OCI-LY7 (cell line): ENCODE measurements at regions not wholly inside any gene's neighbourhood (a gene's known extent, or its start where the extent isn't known, plus 50 kb on each side); places are given as distances from the start of the nearest gene placed in this dataset.

ENCODE experiments used
- BruUV-seq: library from RNA; stranded (reverse); fragments of 400-500 nt; replicated peaks from 2 replicates; lab custom pipeline; 2021; lab: Mats Ljungman, UMichigan
- CTCF ChIA-PET: fragments of 300-600 bp; sonication (Branson Sonifier 250); formaldehyde crosslinking; loops from one replicate; lab custom pipeline; 2022; ENCODE audit warnings: antibody characterized with exemption; ENCODE audit not compliant: unreplicated experiment; lab: Charles Lee
- POLR2A ChIA-PET: fragments of 300-600 bp; sonication (Branson Sonifier 250); formaldehyde crosslinking; loops from one replicate; lab custom pipeline; 2022; ENCODE audit warnings: antibody characterized with exemption; lab: Charles Lee
- DNase-seq: peaks from one replicate; pipeline ENCODE4 v3.0.0-alpha.2; 2015; ENCODE audit warnings: low spot score
- H2AFZ ChIP-seq: fragments of 200-600 bp; sonication (generic), shearing (Covaris generic); 2 replicates; pipeline ENCODE4 v1.6.1; 2014; ENCODE audit warnings: mild to moderate bottlenecking, antibody characterized with exemption, low read length, moderate library complexity
- H3K27ac ChIP-seq: fragments of 200-600 bp; sonication (generic); 2 replicates; pipeline ENCODE4 v1.5.1; 2014; ENCODE audit warnings: mixed run types, low read depth, mild to moderate bottlenecking, moderate library complexity, low read length, inconsistent platforms; ENCODE audit not compliant: poor library complexity, severe bottlenecking
- H3K36me3 ChIP-seq: fragments of 200-600 bp; sonication (generic); 2 replicates; pipeline ENCODE4 v1.6.1; 2014; ENCODE audit warnings: mild to moderate bottlenecking, antibody characterized with exemption, low read length, moderate library complexity, mixed read lengths; ENCODE audit not compliant: insufficient read depth
- H3K4me1 ChIP-seq: fragments of 200-600 bp; sonication (generic); 2 replicates; pipeline ENCODE4 v1.5.1; 2014; ENCODE audit warnings: mild to moderate bottlenecking, low read length; ENCODE audit not compliant: insufficient read depth, poor library complexity, severe bottlenecking
- H3K4me2 ChIP-seq: fragments of 200-600 bp; sonication (generic); 2 replicates; pipeline ENCODE4 v1.6.1; 2014; ENCODE audit warnings: mild to moderate bottlenecking, low read length
- H3K4me3 ChIP-seq: fragments of 200-600 bp; sonication (generic); 2 replicates; pipeline ENCODE4 v1.5.1; 2014; ENCODE audit warnings: mild to moderate bottlenecking, low read depth, low read length; ENCODE audit not compliant: poor library complexity, severe bottlenecking
- H3K79me2 ChIP-seq: fragments of 200-600 bp; sonication (generic); 2 replicates; pipeline ENCODE4 v1.6.1; 2016; ENCODE audit warnings: low read depth, mild to moderate bottlenecking, low read length, moderate library complexity, mixed read lengths; ENCODE audit not compliant: insufficient read depth
- H3K9me2 ChIP-seq: fragments of 200-600 bp; sonication (generic); 2 replicates; pipeline ENCODE4 v1.6.1; 2016; ENCODE audit warnings: mild to moderate bottlenecking, low read length, mixed read lengths; ENCODE audit not compliant: insufficient read depth
- H3K9me3 ChIP-seq: fragments of 200-600 bp; sonication (generic); 2 replicates; pipeline ENCODE4 v1.6.1; 2014; ENCODE audit warnings: mild to moderate bottlenecking, mixed run types, low read length, mixed read lengths
- H4K20me1 ChIP-seq: fragments of 200-600 bp; sonication (generic); 2 replicates; pipeline ENCODE4 v1.6.1; 2014; ENCODE audit warnings: mild to moderate bottlenecking, antibody characterized with exemption, low read length, moderate library complexity, mixed read lengths; ENCODE audit not compliant: insufficient read depth
- EZH2phosphoT487 ChIP-seq: fragments of 200-600 bp; sonication (generic); IDR thresholded peaks from 2 replicates; pipeline ENCODE4 v1.6.1; 2018; ENCODE audit warnings: low read depth, borderline replicate concordance, mild to moderate bottlenecking, mixed run types, antibody characterized with exemption, low read length, moderate library complexity, mixed read lengths
- intact Hi-C: fragments of 100-400 bp; cut with micrococcal nuclease; formaldehyde crosslinking; loops from one replicate; pipeline ENCODE4 v1.10.0; 2022; ENCODE audit not compliant: unreplicated experiment
- TF ChIP-seq, protein P1 (sequence below): fragments of 200-600 bp; sonication (generic); conservative IDR thresholded peaks from 2 replicates; pipeline ENCODE4 v1.5.1; 2014; ENCODE audit warnings: mild to moderate bottlenecking, antibody characterized with exemption, low read length, moderate library complexity, mixed read lengths

DNA sequence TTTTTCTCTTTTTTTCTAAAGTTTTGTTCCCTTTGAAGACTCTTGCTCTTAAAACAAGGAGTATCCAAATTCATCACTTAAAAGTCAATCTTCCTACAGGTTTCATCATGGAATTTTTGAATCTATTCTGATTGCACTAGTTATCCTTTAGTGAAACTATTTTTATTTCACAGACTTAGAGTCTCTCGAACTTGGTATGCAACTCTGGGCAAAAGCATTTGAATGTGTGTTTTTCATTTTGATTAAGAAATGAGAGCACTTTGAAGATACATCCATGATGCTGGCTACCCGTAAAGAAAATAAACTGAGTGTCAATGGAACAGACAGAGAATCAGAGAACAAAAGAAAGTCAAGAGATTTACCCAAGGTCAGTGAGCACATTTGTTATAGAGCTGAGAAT, 586.5 kb downstream of the EPM2A start:
- no peaks in the 10 kb centered on the region for H3K9me2 ChIP-seq
- no peaks in the 10 kb centered on the region for H3K4me1 ChIP-seq
- H3K4me2 ChIP-seq, result no peak overlapping the region
- H2AFZ ChIP-seq, result no peak overlapping the region
- H3K79me2 ChIP-seq, result no peaks in the 10 kb centered on the region
- no peak overlapping the region for H3K27ac ChIP-seq
- no peaks in the 10 kb centered on the region for H3K9me3 ChIP-seq
- CTCF ChIA-PET, result no interaction called here
- POLR2A ChIA-PET, result no interaction called here
- TF ChIP-seq, protein P1, sequence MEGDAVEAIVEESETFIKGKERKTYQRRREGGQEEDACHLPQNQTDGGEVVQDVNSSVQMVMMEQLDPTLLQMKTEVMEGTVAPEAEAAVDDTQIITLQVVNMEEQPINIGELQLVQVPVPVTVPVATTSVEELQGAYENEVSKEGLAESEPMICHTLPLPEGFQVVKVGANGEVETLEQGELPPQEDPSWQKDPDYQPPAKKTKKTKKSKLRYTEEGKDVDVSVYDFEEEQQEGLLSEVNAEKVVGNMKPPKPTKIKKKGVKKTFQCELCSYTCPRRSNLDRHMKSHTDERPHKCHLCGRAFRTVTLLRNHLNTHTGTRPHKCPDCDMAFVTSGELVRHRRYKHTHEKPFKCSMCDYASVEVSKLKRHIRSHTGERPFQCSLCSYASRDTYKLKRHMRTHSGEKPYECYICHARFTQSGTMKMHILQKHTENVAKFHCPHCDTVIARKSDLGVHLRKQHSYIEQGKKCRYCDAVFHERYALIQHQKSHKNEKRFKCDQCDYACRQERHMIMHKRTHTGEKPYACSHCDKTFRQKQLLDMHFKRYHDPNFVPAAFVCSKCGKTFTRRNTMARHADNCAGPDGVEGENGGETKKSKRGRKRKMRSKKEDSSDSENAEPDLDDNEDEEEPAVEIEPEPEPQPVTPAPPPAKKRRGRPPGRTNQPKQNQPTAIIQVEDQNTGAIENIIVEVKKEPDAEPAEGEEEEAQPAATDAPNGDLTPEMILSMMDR, result no peak
- TF ChIP-seq EZH2phosphoT487, result no peak
- no peak for DNase-seq
- intact Hi-C loops, result no loop called here
- BruUV-seq, result no TSS peak
- H3K4me3 ChIP-seq, result no peak overlapping the region
- no peaks in the 10 kb centered on the region for H3K36me3 ChIP-seq
- H4K20me1 ChIP-seq, result no peaks in the 10 kb centered on the region

DNA sequence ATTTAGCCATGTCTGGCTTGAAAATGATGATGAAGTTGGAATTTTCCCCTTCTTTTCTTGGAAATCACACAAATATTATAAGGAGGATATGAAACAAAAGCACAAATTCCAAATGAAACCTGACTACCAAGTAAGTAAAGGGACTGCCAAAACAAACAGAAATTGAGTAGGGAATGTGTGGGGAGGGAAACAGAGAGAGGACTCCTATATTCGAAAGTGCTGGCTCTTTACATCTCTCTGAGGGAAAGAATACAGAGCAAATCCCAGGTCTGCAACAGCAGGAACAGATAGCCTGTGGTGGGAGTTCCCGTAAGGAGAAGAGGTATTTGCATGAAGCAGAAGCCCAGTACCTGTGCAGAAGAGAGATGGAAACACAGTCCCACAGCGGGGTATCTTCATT, 583.7 kb downstream of the EPM2A start:
- H4K20me1 ChIP-seq, result no peaks in the 10 kb centered on the region
- H3K9me2 ChIP-seq, result no peaks in the 10 kb centered on the region
- no peaks in the 10 kb centered on the region for H3K9me3 ChIP-seq
- no peaks in the 10 kb centered on the region for H3K79me2 ChIP-seq
- no peak overlapping the region for H3K4me3 ChIP-seq
- H3K27ac ChIP-seq, result no peak overlapping the region
- TF ChIP-seq, protein P1, result no peak
- intact Hi-C loops, result no loop called here
- CTCF ChIA-PET, result no interaction called here
- H3K36me3 ChIP-seq, result no peaks in the 10 kb centered on the region
- H3K4me2 ChIP-seq, result no peak overlapping the region
- H2AFZ ChIP-seq, result no peak overlapping the region
- no peaks in the 10 kb centered on the region for H3K4me1 ChIP-seq
- POLR2A ChIA-PET, result no interaction called here
- no TSS peak for BruUV-seq
- no peak for DNase-seq

GRCh38 chr6:145153495-145153894, 581.8 kb downstream of the EPM2A start:
- Histone ChIP-seq H4K20me1 (no peaks in the 10 kb centered on the region), H3K27ac (no peak overlapping the region), H3K36me3 (no peaks in the 10 kb centered on the region), H3K9me3 (no peaks in the 10 kb centered on the region), H2AFZ (no peak overlapping the region), H3K79me2 (no peaks in the 10 kb centered on the region), H3K9me2 (no peaks in the 10 kb centered on the region), H3K4me3 (no peak overlapping the region), H3K4me2 (no peak overlapping the region), H3K4me1 (no peaks in the 10 kb centered on the region)
- intact Hi-C loops, result no loop called here
- BruUV-seq, result no TSS peak
- no peak for DNase-seq
- CTCF ChIA-PET, result no interaction called here
- TF ChIP-seq, protein P1, result no peak
- no peak for TF ChIP-seq EZH2phosphoT487
- POLR2A ChIA-PET, result no interaction called here
